GM18498 (cell line): ENCODE measurements at regions not wholly inside any gene's neighbourhood (a gene's known extent, or its start where the extent isn't known, plus 50 kb on each side); places are given as distances from the start of the nearest gene placed in this dataset.
"Not testable (repeated sequence)": the region's sequence is repeated elsewhere in the genome, so short reads cannot be mapped to it uniquely, and the experiment has no call there.

Experiments used
- ATAC-seq: cut with Tn5 transposase; IDR thresholded peaks from one replicate; pipeline ENCODE4 v1.9.1; 2021; ENCODE audit warnings: mild to moderate bottlenecking, moderate library complexity; ENCODE audit not compliant: unreplicated experiment

DNA sequence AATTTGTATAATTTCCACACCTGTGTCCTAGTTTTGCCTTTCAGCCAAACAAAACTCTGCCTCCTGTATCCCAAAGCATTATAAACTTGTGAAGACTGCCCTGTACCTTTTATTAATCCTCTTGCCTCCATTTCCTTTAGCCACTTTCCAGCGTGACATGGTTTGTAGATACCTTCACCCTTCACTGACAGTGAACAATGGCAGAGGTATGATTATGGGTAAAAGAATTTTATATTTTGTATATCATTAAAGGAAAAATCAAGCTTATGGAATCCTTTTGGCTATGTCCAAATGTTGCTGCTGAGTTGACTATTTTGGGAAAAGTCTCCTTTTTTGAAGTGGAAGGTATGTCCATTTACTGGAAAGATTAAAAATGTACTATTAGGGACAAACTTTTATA, 251.7 kb downstream of the HNMT start:
- ATAC-seq = no peak

DNA sequence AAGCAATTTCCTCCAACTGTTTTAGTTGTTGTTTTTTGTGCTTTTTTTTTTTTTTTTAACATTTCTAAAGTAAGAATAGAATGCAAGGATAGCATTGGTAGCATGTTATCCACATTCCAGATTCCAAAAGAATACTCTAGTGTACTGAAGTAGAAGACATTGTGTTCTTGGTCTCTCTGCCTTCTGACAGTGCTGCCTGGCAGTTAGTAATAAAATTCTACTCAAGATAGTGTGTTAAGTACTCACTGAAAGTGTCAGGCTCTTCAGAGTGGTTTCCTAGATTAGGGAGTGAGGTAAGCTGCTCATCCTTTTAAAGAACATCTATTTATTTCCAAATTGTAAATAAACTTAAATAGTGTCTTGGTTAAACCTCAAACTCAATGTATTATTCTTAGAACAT, 253.7 kb downstream of the HNMT start:
- ATAC-seq = no peak

DNA sequence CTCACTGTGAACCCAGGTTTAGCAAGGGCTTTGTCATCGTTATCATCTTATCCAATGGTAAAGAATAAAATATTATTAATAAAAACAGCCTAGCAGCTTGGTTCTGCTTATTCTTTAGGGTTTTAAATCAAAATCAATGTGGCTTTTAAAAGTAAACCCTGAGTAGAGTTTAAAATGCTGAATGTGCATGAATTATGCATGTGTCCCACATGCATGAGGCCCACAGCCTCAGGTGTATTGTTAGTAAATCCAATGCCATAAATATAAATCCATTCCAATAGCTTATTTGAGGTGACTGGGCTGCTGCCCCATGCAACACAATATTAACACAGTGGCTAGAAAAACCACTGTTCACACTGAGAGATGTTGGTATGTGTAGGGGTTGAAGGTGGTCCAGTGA, 254.1 kb downstream of the HNMT start:
- ATAC-seq = no peak

GRCh38 chr2:138219961-138220360, 255.7 kb downstream of the HNMT start:
- ATAC-seq = no peak

DNA sequence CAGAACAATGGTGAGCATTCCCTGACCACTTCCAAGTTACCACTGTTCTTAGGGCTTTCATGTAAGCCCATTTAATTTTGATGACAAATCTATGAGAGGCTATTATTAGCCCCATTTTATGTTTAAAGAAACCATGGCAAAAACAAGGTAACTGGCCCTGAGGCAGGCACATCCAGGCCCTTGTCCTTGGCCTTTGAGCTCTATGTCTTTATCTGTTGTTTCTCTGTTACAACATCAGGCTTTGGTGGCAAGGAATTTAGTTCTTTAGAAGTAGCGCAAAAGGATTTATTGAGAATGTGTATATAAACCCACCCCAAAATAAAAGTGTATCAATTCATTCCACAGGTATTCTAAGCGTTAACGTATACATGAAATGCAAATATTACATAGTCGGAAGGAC, 257.1 kb downstream of the HNMT start:
- no peak for ATAC-seq

GRCh38 chr2:138223319-138223718, 259.0 kb downstream of the HNMT start:
- no peak for ATAC-seq

DNA sequence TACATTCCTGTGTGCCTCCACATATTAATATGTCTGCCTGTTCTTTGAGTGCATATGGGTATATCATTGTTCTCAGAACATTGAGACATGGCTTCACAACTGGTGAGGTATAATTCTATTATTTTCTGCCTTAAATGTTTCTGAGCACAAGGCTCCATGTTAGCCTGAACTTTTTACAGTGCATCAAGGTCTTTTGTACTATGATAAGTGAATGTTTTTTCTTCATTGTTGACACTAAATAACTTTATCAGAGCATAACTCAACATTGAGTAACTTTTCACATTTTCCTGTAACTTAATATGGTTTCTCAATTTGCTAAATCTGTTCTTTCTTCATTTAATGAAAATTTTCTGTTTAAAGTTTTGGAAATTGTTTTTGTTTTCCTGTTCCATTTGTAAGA, 262.9 kb downstream of the HNMT start:
- ATAC-seq = no peak

DNA sequence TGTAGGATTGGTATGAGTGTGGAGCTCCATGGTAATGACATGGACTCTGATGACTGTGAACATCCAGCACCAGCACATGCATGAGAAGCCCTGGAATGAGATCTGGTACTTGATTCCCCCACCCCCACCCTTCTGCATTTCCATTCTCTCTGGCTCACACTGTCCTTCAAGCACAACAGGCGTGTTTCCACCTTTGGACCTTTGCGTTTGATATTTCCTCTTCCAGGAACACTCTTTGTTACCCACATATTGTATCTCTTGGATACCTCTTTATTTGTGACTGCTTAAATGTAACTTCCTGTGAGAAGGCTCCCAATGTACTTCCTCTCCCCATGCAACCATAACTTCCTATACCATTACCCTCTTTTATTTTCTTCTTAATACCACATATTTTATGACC, 263.8 kb downstream of the HNMT start:
- ATAC-seq = no peak

DNA sequence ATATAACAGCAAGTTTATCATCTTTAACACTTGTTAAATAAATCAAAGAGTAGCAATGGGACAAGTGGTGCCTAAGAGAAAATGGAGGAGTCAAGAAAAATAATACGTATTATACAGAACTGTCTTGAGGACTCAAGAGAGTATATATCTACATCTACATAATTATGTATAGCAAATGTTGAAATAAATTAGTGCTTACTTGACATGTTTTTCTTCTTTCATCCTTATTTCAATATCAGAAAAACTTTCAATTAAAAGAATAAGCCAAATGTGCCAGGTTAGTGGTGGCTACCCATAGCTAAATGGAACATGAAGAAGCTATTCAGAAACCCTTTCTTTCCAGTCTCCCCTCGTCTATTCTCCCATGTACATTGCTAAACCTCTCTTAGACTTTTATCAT, 267.3 kb upstream of the SPOPL start:
- ATAC-seq = no peak

- no peak for ATAC-seq
Measured at GRCh38 chr2:138235041-138235440, 266.5 kb upstream of the SPOPL start.

DNA sequence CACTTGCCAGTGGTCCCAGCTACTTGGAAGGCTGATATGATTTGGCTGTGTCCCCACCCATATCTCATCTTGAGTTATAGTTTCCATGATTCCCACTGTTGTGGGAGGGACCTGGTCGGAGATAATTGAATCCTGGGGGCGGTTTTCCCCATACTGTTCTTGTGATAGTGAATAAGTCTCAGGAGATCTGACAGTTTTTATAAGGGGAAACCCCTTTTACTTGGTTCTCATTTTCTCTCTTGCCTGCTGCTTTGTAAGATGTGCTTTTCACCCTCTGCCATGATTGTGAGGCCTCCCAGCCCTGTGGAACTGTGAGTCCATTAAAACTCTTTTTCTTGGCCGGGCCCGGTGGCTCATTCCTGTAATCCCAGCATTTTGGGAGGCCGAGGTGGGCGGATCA, 265.4 kb upstream of the SPOPL start:
- ATAC-seq = no peak

DNA sequence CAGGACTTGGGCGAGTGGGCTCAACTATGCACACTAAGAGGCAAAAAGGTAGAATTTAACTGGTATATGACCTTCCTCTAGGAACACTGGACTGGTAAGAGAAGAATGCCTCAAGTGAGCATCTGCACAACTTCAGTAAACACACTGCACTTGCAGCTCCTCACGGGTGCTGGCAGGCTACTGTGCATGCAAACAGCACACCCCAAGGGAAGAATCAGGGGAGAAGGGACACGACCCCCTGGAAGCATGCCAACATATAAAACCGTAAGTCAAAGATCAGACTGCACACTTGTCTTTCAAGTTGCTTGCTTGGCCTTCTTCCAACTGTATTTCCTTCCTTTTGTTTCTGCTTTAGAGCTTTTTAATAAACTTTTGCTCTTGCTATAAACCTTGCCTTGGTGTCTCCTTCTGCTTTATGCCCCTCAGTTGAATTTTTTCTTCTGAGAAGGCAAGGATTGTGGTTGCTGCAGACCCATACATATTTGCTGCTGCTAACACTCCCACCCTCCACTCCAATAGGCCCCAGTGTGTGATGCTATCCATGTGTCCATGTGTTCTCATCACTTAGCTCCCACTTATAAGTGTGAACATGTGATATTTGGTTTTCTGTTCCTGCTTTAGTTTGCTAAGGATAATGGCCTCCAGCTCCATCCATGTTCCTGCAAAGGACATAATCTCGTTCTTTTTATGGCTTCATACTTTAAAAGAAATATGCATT, 263.7 kb upstream of the SPOPL start:
- ATAC-seq = no peak

DNA sequence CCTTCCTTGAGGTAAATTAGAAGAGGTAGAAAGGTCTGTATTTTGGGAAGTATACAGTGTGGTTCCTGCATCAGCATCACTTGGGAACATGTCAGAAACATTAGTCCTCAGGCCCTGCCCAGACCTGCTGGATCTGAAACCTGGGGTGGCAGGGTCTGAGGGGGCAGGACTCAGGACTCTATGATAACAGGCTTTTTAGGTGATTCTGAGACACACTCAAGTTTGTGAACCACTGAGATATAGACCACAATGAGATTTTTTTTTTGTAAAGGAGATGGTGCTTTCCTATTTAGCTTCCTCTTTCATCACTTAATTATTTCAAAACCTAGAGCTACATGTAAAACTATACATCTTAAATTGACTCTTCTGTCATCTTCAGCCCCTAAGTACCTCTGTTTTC, 262.7 kb upstream of the SPOPL start:
- ATAC-seq = no peak

DNA sequence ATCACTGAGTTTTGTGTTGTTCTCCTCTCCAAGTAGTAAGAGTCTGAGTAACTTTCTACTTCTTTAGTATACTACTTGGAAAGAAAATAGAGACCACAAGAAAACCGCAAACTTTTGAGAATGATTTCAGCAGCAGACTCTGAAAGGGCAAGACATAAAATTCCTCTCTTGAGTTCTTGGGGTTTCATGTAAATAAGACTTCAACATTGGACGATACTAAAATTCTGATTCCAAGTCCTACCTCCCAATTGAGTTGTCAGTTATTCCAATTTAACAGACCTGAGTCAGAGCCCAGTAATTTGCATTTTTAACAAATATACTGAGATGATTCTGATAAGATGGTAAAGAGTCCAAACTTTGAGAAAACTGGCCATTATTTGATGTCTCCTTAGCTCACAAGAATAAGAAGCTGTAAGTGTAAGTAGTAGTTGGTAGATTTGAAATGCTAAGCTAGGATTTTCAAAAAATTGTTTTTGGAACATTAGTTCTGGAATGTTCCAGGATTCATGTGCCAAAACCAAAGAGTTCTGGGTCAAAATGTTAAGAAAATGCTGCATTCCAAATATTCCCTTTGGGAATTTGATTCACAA, 261.6 kb upstream of the SPOPL start:
- no peak for ATAC-seq

GRCh38 chr2:138243372-138243771, 258.2 kb upstream of the SPOPL start:
- no peak for ATAC-seq

DNA sequence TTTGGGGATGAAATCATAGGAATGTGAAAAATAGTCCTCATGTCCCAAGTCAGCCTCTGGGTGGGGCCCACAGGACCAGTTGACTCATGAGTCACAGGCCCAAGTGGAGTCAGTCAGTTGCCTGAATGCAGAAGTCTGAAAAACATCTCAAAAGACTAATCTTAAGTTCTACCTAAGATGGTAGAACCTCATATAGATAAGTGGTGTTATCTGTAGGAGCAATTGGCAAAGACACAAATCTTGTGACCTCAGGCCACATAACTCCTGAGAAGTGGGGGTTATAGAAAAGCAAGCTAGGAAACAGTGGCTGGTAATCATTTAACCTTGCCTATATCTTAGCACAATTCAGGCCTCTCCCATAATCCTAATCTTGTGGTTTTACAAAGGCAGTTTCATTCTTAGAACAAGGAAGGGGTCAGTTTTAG, 257.1 kb upstream of the SPOPL start:
- ATAC-seq = no peak

- no peak for ATAC-seq
Measured at GRCh38 chr2:138245310-138245709, 256.3 kb upstream of the SPOPL start.

DNA sequence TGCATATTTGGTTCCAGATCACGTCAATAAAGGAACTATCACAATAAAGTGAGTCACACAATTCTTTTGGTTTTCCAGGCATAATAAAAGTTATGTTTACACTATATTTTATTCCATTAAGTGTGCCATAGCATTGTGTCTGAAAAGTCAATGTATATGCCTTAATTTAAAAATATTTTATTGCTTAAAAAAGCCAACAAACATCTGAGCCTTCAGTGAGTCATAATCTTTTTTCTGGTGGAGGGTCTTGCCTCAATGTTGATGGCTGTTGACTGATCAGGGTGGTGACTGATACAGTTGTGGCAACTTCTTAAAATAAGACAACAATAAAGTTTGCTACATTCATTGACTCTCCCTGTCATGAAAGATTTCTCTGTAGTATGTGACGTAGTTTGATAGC, 254.3 kb upstream of the SPOPL start:
- ATAC-seq = no peak

DNA sequence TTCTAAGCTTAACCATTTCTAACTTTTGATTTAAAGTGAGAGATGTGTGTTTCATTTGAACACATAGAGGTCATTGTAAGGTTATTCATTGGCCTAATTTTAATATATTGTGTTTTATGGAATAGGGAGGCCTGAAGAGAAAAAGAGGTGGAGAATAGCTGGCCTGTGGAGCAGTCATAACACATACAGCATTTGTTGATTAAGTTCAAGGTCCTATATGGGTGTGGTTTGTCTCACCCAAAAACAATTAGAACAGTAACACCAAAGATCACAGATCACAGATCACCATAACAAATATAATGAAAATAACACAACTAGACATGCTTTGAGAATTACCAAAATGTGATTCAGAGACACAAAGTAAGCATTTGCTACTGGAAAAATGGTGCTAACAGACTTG, 252.4 kb upstream of the SPOPL start:
- ATAC-seq = peak; percentile 17

DNA sequence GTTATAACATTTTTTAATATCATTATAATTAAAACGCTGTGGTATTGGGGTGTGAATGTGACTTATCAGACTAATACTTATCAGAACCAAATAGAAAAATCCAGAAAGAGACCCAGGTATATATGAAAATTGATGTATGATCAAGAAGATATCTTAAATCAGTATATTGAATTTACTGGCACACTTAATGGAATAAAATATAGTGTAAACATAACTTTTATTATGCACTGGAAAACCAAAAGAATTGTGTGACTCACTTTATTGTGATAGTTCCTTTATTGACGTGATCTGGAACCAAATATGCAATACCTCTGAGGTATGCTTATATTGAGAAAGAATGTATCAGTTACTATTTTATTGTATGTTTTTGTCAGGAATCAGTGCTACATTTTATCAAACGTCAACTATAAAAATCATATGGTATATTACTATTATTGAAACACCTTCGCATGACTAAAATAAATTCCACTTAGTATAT, 250.7 kb upstream of the SPOPL start:
- not testable (repeated sequence) for ATAC-seq

DNA sequence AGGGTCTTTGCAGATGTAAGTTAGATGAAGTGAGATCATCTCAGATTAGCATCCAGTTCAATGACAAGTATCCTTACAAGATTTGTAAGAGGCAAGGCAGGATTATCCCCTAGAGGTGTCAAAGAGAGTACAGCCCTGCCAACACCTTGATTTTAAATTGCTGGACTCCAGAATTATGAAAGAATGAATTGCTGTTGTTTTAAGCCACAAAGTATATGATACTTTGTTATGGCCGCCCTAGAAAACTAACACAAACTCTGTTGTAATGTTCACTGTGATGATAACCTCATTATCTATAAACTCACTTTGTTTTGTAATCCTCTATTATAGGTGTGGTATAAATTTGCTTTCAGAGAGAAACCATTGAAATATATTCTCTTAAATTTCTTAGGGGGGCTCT, 249.0 kb upstream of the SPOPL start:
- ATAC-seq = no peak

GRCh38 chr2:138255670-138256069, 245.9 kb upstream of the SPOPL start:
- no peak for ATAC-seq
